Left renal pelvis (tissue), 4 donors: ENCODE measurements at regions not wholly inside any gene's neighbourhood (a gene's known extent, or its start where the extent isn't known, plus 50 kb on each side); places are given as distances from the start of the nearest gene placed in this dataset.

ENCODE experiments used
- DNase-seq, 4 donors: peaks; one replicate each; pipeline ENCODE4 v3.0.0-alpha.2; 2013; ENCODE audit warnings: low read depth in 4 of 4, low spot score in 3 of 4

DNA sequence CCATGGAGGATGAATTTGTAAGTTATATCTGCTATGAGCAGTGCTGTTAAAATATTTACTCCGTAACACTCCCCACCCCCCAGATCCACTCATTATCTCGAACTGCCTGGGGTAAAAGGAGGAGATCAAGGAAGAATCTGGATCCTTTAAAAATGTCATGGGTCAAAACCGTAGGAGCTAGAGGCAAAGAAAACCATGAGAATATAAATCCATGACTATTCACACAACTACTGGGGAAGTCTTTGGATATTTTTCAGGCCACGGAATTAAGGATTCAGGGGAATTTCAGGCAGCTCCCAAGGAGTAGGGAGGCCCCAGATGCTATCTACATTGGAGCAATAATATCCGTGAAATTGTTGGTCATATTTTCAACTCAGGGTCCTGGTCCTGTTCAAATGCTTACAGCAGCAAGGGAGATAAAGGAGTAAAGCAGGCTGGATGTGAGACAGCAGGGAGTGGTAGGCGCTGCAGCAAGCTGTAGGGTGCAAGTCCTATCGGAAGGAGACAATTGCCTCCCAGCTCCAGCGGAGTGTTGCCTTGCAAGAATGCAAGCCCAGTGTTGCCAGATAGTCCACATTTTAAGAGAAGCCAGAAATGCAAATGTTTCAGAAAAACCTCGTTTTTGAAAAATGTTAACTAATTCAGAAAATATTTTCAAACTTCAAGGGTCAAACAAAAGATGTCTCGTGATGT lies 116.2 kb upstream of the KIT start:
- DNase-seq, result no peak

GRCh38 chr4:54542119-54542438 lies 115.7 kb upstream of the KIT start:
- no peak for DNase-seq

DNA sequence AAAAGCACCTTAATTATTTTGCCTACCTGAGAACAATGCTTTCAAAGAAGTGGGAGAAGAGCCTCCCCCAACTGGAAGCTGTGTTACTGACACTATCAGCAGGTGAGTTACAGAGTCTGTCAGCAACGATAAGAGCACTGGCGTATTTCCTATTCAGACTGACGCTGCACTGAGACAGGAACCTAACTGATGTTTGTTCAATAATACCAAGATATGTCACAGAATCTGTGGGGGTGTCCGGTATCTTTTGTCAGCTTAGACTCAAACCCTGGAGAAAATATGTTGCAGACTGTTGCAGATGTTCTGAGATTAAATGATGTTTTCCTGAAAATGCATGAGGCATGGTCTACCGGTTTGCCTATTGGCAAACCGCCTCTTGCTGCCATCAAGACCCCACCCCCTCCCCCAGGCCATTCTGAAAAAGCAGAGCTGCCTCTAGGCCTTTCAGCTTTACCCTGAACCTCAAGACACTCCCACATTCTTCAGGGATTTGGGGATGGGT lies 115.2 kb upstream of the KIT start:
- DNase-seq, result no peak

DNA sequence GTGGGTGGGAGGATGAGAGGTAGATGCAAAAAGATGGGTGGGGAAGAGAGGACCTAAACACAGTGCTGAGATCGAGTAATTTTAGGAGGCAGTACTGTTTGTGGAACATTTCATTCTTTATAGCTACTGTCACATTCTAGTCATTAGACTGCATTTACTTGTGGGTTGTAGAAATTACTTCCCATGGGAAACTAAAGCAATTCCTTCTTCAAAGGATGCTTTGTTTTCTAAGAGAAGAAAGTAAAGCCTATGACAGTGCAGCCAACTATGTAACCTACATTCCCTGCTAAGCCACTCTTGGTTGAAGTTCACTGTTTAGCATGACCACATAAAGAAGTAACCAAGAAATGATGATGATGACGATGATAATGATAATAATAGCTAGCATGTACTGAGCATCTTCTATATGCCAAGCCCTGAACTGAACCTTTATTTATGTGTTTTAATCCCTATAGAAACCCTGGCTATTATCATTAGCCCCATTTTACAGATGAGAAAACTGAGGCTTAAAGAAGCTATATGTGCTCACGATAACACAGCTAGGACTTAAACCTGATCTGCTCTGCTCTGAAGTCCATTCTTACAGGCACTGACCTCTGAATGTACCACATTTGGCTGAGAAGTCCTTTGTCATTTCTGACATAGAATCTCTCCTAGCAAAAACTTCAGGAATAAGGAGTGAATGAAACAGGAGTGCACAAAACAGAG lies 114.5 kb upstream of the KIT start:
- DNase-seq, result no peak

- no peak for DNase-seq
Measured at GRCh38 chr4:54545663-54546424, 111.9 kb upstream of the KIT start.

DNA sequence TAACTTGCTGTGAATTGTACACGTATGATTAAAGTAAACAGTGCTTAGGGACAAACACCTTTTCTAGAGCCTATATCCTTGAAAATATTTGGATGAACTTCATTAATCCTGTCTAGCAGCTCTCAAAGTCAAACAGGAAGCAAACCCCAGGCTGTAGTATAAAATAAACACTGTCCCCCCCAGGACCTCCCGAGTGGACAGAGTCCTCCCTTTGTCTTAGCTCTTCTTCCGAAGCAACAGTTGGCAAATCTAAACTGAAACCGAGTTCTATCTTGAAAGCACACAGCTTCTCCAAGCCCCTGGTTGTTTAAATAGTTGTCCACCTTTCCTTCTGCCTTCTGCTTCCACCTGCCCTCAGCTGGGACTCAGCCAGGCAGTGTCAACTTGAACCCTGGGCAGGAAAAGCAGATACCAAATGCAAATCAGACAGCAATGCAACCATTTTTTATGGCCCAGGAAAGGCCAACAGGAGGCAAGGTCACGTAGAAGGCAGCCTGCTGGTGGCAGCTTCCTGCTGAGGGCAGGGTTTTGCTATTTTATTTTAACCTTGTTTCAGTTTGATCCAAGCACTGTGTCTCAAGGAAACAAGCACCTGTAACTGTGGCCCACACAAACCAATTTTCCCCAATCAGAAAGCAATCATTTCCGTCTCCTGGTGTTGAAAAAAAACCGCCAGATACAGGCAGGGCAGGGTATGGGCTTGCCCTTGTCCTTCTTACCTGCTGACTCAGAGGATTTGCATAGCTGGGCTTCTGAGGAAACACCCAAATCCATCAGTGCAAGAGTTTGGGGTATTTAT lies 110.3 kb upstream of the KIT start:
- no peak for DNase-seq

- DNase-seq, result no peak
Measured at GRCh38 chr4:54548098-54548620, 109.6 kb upstream of the KIT start.

DNA sequence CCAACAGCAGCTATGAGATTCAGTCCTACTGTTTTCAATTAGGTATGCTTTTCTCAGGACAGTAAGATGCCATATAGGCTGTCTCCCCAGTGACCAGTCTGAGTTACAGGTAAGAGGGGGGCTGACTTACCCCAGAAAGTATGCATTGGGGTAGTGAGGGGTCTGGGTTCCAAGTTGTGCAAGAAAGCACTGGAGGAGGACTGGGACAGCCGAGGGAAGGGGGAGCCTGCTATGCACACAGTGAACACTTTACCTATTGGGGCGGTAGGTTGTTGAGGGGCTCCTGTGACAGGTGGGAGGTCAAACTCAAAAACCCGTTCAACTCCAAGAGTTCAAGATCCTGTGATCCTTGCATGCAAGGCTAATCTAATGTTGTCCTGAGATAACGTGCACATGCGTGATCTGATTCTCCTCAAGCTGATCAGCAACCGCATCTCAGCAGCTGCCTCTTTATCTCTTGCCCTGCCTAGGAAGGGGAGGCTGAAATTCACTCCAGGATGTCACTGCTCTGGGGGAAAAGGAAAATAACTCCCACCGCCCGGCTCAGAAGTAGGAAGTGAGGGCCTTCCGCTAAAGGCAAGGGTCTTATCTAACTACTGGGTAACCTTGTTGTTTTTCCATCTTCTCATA lies 108.8 kb upstream of the KIT start:
- DNase-seq, result no peak

GRCh38 chr4:54550395-54551171 lies 107.2 kb upstream of the KIT start:
- no peak for DNase-seq

GRCh38 chr4:54553001-54553400 lies 104.8 kb upstream of the KIT start:
- DNase-seq, result no peak

DNA sequence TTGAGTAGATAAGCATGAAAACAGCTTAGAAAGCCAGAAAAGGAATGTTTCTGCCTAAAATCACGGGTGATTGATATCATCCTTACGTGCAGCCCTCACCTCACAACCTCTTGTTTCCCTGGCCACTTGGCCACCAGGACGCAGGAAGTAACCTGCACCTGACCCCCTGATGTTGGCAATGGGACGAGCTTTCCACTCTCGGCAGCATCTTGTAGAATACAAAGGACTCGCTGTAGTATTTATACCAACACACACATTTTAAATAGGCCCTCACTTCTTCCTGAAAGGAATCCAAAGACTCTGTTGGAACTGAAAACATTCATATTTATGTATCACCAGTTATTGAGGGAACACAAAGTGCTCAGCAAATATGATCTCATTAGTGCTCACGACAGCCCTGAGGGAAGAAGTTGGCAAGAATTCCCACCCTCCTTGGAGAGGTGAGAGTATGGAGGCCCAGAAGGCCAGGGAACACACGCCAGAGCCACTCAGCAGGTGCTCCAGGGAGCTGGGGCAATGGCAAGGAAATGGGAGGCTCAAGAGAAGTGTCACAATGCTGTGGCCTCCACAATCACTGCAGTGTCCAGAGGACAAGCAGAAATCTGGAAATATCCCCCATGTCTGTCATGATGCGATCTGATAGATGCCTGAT lies 103.3 kb upstream of the KIT start:
- DNase-seq, result no peak

GRCh38 chr4:54556051-54556450 lies 101.7 kb upstream of the KIT start:
- no peak for DNase-seq

DNA sequence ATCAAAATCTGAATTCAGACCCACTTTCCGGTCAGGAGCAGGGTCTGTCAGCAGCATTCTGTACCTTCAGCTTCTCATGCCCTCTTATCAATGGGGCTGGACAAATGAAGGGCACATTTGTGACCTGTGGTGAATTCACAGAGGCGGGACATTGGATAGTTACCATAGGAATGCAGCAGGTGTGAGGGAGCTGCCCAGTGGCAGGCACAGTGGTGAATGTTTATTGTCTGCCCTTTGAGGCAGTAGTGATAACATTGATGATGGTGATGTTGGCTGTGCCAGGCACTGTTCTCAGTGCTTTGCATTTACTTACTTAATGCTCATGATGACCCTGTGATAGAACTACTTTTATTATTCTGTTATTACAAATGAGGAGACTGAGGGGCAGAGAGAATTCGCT lies 101.2 kb upstream of the KIT start:
- no peak for DNase-seq

DNA sequence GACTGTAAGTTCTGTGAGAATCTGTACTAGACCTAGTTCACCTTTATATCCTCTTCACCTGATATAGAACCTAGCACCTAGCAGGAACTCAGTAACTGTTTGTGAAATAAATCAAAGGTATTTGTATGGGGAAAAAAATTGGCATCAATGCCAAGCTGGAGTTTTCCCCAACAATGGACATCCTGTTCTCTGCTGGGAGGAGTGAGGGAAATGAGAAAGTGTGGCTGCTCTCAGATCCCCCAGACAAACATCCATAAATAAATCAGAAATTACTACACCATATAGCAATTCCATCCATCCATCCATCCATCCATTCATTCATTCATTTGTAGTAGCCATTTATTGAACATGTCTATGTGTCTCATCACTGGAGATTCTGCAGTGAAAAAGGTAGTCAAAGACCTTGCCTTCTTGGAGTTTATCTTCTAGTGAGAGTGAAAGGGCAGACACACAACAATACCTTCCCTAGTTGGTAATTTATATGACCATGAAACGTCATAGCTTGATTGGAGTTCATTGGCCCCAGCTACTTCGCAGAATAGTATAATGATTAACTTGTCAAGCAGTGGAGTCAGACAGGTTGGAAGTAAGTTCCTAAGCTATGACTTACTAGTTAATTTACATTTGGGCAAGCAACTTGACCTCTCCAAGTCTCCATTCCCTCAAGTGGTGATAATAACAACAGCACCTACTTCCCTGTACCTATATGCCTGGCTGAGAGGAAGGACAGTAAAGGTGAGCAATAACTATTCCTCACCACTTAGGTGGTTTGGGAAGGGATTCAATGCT lies 98.7 kb upstream of the KIT start:
- DNase-seq, result no peak

DNA sequence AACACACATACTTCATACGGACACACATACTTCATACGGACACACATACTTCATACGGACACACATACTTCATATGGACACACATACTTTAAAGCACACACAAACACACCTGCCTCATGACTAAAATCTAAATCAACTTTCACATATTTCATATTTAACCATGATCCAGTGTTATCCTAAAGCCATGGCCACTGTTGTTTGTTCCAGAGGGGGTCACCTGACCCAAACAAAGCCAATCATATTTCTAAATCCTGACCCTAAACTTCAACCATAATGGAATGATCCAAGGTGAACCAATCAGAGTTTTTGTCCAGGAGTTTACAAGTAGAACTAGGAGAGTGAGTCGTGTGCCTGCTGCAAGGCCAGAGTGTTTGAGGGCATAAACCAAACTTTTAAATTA lies 97.2 kb upstream of the KIT start:
- DNase-seq, result no peak

- DNase-seq, result no peak
Measured at GRCh38 chr4:54561940-54562339, 95.8 kb upstream of the KIT start.

- no peak for DNase-seq
Measured at GRCh38 chr4:54566608-54567007, 91.1 kb upstream of the KIT start.

GRCh38 chr4:54567327-54567726 lies 90.4 kb upstream of the KIT start:
- DNase-seq, result no peak
